ENCODE measurements at regions not wholly inside any gene's neighbourhood (a gene's known extent, or its start where the extent isn't known, plus 50 kb on each side); places are given as distances from the start of the nearest gene placed in this dataset.

GRCh38 chr2:128578406-128579390 lies 260.0 kb upstream of the HS6ST1 start:
- ChIA-PET POLR2A (no interaction called here), CTCF (interaction anchor here (0.5 kb wide), 1 partner anchor 17 kb away, joined by 3 read pairs; no protein-coding TSS in a partner anchor)
- no peak overlapping the region for H3K27ac ChIP-seq (ENCODE audit: low read depth, low read length)
- TF ChIP-seq, protein P1, sequence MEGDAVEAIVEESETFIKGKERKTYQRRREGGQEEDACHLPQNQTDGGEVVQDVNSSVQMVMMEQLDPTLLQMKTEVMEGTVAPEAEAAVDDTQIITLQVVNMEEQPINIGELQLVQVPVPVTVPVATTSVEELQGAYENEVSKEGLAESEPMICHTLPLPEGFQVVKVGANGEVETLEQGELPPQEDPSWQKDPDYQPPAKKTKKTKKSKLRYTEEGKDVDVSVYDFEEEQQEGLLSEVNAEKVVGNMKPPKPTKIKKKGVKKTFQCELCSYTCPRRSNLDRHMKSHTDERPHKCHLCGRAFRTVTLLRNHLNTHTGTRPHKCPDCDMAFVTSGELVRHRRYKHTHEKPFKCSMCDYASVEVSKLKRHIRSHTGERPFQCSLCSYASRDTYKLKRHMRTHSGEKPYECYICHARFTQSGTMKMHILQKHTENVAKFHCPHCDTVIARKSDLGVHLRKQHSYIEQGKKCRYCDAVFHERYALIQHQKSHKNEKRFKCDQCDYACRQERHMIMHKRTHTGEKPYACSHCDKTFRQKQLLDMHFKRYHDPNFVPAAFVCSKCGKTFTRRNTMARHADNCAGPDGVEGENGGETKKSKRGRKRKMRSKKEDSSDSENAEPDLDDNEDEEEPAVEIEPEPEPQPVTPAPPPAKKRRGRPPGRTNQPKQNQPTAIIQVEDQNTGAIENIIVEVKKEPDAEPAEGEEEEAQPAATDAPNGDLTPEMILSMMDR (IDR thresholded peaks at IDR 0.05; ENCODE audit: low read depth, low read length): no peak
- H3K4me3 ChIP-seq (ENCODE audit: low read depth, low read length): no peak overlapping the region
- no peaks in the 10 kb centered on the region; the same call in 1 of the 2 replicates for H3K9me3 ChIP-seq (ENCODE audit: control insufficient read depth, insufficient read depth, low read length)
- DNase-seq (ENCODE audit: low read depth, low spot score): no peak
- no peaks in the 10 kb centered on the region for H3K27me3 ChIP-seq (ENCODE audit: control insufficient read depth, insufficient read depth, low read length)

GRCh38 chr2:128579825-128580224 lies 261.2 kb upstream of the HS6ST1 start:
- no peaks in the 10 kb centered on the region; the same call in 1 of the 2 replicates for H3K9me3 ChIP-seq (ENCODE audit: control insufficient read depth, insufficient read depth, low read length)
- no peak for DNase-seq (ENCODE audit: low read depth, low spot score)
- H3K4me3 ChIP-seq (ENCODE audit: low read depth, low read length): no peak overlapping the region
- TF ChIP-seq, protein P1 (IDR thresholded peaks at IDR 0.05; ENCODE audit: low read depth, low read length): no peak
- CTCF ChIA-PET: no interaction called here
- no peak overlapping the region for H3K27ac ChIP-seq (ENCODE audit: low read depth, low read length)
- POLR2A ChIA-PET: no interaction called here
- H3K27me3 ChIP-seq (ENCODE audit: control insufficient read depth, insufficient read depth, low read length): no peaks in the 10 kb centered on the region

GRCh38 chr2:128580988-128581848 lies 262.6 kb upstream of the HS6ST1 start:
- Histone ChIP-seq H3K27ac (ENCODE audit: low read depth, low read length) (no peak overlapping the region), H3K4me3 (ENCODE audit: low read depth, low read length) (no peak overlapping the region), H3K9me3 (ENCODE audit: control insufficient read depth, insufficient read depth, low read length) (no peaks in the 10 kb centered on the region; the same call in 1 of the 2 replicates), H3K27me3 (ENCODE audit: control insufficient read depth, insufficient read depth, low read length) (no peaks in the 10 kb centered on the region)
- ChIA-PET CTCF (no interaction called here), POLR2A (no interaction called here)
- DNase-seq (ENCODE audit: low read depth, low spot score): no peak
- TF ChIP-seq, protein P1 (IDR thresholded peaks at IDR 0.05; ENCODE audit: low read depth, low read length): no peak

GRCh38 chr2:128581849-128582244 lies 263.2 kb upstream of the HS6ST1 start:
- TF ChIP-seq, protein P1 (IDR thresholded peaks at IDR 0.05; ENCODE audit: low read depth, low read length): no peak
- ChIA-PET POLR2A (no interaction called here), CTCF (no interaction called here)
- Histone ChIP-seq H3K27ac (ENCODE audit: low read depth, low read length) (no peak overlapping the region), H3K9me3 (ENCODE audit: control insufficient read depth, insufficient read depth, low read length) (no peaks in the 10 kb centered on the region; the same call in 1 of the 2 replicates), H3K4me3 (ENCODE audit: low read depth, low read length) (no peak overlapping the region), H3K27me3 (ENCODE audit: control insufficient read depth, insufficient read depth, low read length) (no peaks in the 10 kb centered on the region)
- no peak for DNase-seq (ENCODE audit: low read depth, low spot score)

All from AG04450 (cell line).